ENCODE measurements at regions not wholly inside any gene's neighbourhood (a gene's known extent, or its start where the extent isn't known, plus 50 kb on each side); places are given as distances from the start of the nearest gene placed in this dataset.

GRCh38 chrX:16222151-16222550 lies 54.9 kb downstream of the MAGEB17 start:
- H3K9me3 ChIP-seq = no peaks in the 10 kb centered on the region
- TF ChIP-seq POLR2AphosphoS5 (IDR thresholded peaks at IDR 0.05) (no peak), EP300 (IDR thresholded peaks at IDR 0.05) (no peak), POLR2A (IDR thresholded peaks at IDR 0.05) (no peak)
- no peaks in the 10 kb centered on the region for H3K36me3 ChIP-seq
- ATAC-seq = no peak
- no peaks in the 10 kb centered on the region for H3K27me3 ChIP-seq
- H3K27ac ChIP-seq = no peak overlapping the region
- no peaks in the 10 kb centered on the region for H3K4me1 ChIP-seq
- no peak overlapping the region for H3K4me3 ChIP-seq

- 80 to 100% methylated on average over 1 of the region's 1 CpG for WGBS, 2 donors (ENCODE audit: low coverage in 1 of 2)
These were observed 56.1 kb downstream of the MAGEB17 start for GRCh38 chrX:16223385-16223784.

GRCh38 chrX:16239211-16239610 lies 71.9 kb downstream of the MAGEB17 start:
- TF ChIP-seq POLR2A (IDR thresholded peaks at IDR 0.05) = no peak
- no peak for TF ChIP-seq POLR2AphosphoS5 (IDR thresholded peaks at IDR 0.05)
- TF ChIP-seq EP300 (IDR thresholded peaks at IDR 0.05) = no peak
- no peak for TF ChIP-seq CTCF (IDR thresholded peaks at IDR 0.05)
- WGBS, 2 donors (ENCODE audit: low coverage in 1 of 2) = 100% methylated on average over 1 of the region's 4 CpGs; no CpG with 5 or more reads in 1 of the 2 donors
- Histone ChIP-seq H3K27me3 (no peaks in the 10 kb centered on the region), H3K36me3 (no peaks in the 10 kb centered on the region), H3K9me3 (no peaks in the 10 kb centered on the region), H3K4me1 (no peaks in the 10 kb centered on the region), H3K27ac (no peak overlapping the region), H3K4me3 (no peak overlapping the region)
- ATAC-seq = no peak

More at GRCh38 chrX:16223385-16223784, 56.1 kb downstream of the MAGEB17 start:
- H3K27ac ChIP-seq = no peak overlapping the region
- H3K36me3 ChIP-seq = no peaks in the 10 kb centered on the region
- no peak for ATAC-seq
- H3K27me3 ChIP-seq = no peaks in the 10 kb centered on the region
- no peak overlapping the region for H3K4me3 ChIP-seq
- no peak for TF ChIP-seq POLR2A (IDR thresholded peaks at IDR 0.05)
- TF ChIP-seq CTCF (IDR thresholded peaks at IDR 0.05) = no peak
- no peak for TF ChIP-seq EP300 (IDR thresholded peaks at IDR 0.05)
- no peak for TF ChIP-seq POLR2AphosphoS5 (IDR thresholded peaks at IDR 0.05)
- no peaks in the 10 kb centered on the region for H3K4me1 ChIP-seq
- H3K9me3 ChIP-seq = no peaks in the 10 kb centered on the region

GRCh38 chrX:16240231-16240905 lies 73.1 kb downstream of the MAGEB17 start:
- Histone ChIP-seq H3K27ac (no peak overlapping the region), H3K36me3 (no peaks in the 10 kb centered on the region), H3K9me3 (no peaks in the 10 kb centered on the region), H3K4me1 (no peaks in the 10 kb centered on the region), H3K27me3 (no peaks in the 10 kb centered on the region), H3K4me3 (no peak overlapping the region)
- no peak for ATAC-seq
- WGBS, 2 donors (ENCODE audit: low coverage in 1 of 2) = 70 to 89% methylated on average over 2 of the region's 2 CpGs
- TF ChIP-seq CTCF (IDR thresholded peaks at IDR 0.05) (no peak), POLR2AphosphoS5 (IDR thresholded peaks at IDR 0.05) (no peak), POLR2A (IDR thresholded peaks at IDR 0.05) (no peak), EP300 (IDR thresholded peaks at IDR 0.05) (no peak)

- H3K9me3 ChIP-seq = no peaks in the 10 kb centered on the region
- H3K27me3 ChIP-seq = no peaks in the 10 kb centered on the region
- H3K27ac ChIP-seq = no peak overlapping the region
- no peaks in the 10 kb centered on the region for H3K36me3 ChIP-seq
- H3K4me3 ChIP-seq = no peak overlapping the region
- H3K4me1 ChIP-seq = no peaks in the 10 kb centered on the region
- TF ChIP-seq POLR2A (IDR thresholded peaks at IDR 0.05) (no peak), POLR2AphosphoS5 (IDR thresholded peaks at IDR 0.05) (no peak), EP300 (IDR thresholded peaks at IDR 0.05) (no peak), CTCF (IDR thresholded peaks at IDR 0.05) (no peak)
- no peak for ATAC-seq
These were observed 73.7 kb downstream of the MAGEB17 start for GRCh38 chrX:16240968-16241367.
